ENCODE measurements at regions not wholly inside any gene's neighbourhood (a gene's known extent, or its start where the extent isn't known, plus 50 kb on each side); places are given as distances from the start of the nearest gene placed in this dataset.

DNA sequence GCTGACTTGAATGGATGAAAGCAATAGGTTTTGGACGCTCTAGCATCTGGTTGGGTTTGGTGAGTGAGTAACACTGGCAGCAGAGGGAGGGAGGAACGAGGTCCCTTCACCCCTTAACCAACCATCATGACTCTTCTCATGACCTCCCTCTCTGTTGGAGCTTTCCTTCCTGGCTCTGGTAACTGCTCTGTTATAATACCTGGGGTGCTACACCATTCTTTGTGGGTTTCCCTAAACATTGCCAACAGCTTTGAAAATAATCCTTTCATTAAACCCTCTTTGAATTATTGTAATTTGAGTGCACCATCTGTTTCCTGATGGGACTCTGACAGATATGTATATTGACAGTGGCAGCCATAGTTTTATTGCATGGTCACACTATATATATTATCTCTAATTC is 146.2 kb upstream of the PTPRG start:
- H3K27me3 ChIP-seq: no peaks in the 10 kb centered on the region
- TF ChIP-seq, protein P1, sequence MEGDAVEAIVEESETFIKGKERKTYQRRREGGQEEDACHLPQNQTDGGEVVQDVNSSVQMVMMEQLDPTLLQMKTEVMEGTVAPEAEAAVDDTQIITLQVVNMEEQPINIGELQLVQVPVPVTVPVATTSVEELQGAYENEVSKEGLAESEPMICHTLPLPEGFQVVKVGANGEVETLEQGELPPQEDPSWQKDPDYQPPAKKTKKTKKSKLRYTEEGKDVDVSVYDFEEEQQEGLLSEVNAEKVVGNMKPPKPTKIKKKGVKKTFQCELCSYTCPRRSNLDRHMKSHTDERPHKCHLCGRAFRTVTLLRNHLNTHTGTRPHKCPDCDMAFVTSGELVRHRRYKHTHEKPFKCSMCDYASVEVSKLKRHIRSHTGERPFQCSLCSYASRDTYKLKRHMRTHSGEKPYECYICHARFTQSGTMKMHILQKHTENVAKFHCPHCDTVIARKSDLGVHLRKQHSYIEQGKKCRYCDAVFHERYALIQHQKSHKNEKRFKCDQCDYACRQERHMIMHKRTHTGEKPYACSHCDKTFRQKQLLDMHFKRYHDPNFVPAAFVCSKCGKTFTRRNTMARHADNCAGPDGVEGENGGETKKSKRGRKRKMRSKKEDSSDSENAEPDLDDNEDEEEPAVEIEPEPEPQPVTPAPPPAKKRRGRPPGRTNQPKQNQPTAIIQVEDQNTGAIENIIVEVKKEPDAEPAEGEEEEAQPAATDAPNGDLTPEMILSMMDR (IDR thresholded peaks at IDR 0.05): no peak
- TF ChIP-seq POLR2A (IDR thresholded peaks at IDR 0.05) (no peak), POLR2AphosphoS5 (IDR thresholded peaks at IDR 0.05) (no peak), EP300 (IDR thresholded peaks at IDR 0.05; ENCODE audit: low read depth) (no peak)
- no peak overlapping the region for H3K27ac ChIP-seq
- no peak for DNase-seq
- intact Hi-C loops (cut with DNase I; ENCODE audit: low total_unique reads) (no loop called here), in situ Hi-C loops (cut with MboI; ENCODE audit: low pct_ligation_motif_present in 1 of 4, low pct_unique_long_range_greater_than_20kb in 1 of 4, low sequenced_read_pairs in 3 of 4) (no loop called here)
- 65% methylated on average over 2 of the region's 2 CpGs; no CpG with 5 or more reads in 1 of the 2 donors for WGBS, 2 donors (ENCODE audit: low coverage in 1 of 2)
- no peak overlapping the region for H3K4me3 ChIP-seq
- no peaks in the 10 kb centered on the region for H3K36me3 ChIP-seq
- H3K4me1 ChIP-seq: no peaks in the 10 kb centered on the region
- no peaks in the 10 kb centered on the region for H3K9me3 ChIP-seq

DNA sequence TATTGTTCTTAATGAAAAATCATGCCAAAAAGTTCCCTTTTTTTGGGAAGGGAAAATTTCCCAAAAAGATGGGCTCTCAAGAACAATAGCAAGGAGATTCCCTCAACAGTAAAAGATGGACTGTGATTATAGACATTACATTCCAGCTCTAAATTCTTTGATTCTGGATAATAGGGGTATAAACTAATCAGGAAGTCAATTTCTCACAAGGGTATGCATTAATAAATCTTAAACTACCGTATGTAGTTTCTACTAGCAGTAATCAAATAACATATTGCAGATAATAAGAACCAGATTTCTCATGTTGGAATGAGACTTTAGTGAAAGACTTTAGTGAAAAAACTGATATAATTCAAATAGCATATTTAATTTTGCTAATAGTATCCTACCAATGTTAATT is 144.8 kb upstream of the PTPRG start:
- no peaks in the 10 kb centered on the region for H3K9me3 ChIP-seq
- DNase-seq: no peak
- H3K4me1 ChIP-seq: no peaks in the 10 kb centered on the region
- in situ Hi-C loops (cut with MboI; ENCODE audit: low pct_ligation_motif_present in 1 of 4, low pct_unique_long_range_greater_than_20kb in 1 of 4, low sequenced_read_pairs in 3 of 4): no loop called here
- 74 to 82% methylated on average over 1 of the region's 1 CpG for WGBS, 2 donors (ENCODE audit: low coverage in 1 of 2)
- intact Hi-C loops (cut with DNase I; ENCODE audit: low total_unique reads): no loop called here
- H3K4me3 ChIP-seq: no peak overlapping the region
- no peaks in the 10 kb centered on the region for H3K36me3 ChIP-seq
- TF ChIP-seq POLR2AphosphoS5 (IDR thresholded peaks at IDR 0.05): no peak
- TF ChIP-seq, protein P1 (IDR thresholded peaks at IDR 0.05): no peak
- no peak for TF ChIP-seq POLR2A (IDR thresholded peaks at IDR 0.05)
- TF ChIP-seq EP300 (IDR thresholded peaks at IDR 0.05; ENCODE audit: low read depth): no peak
- H3K27me3 ChIP-seq: no peaks in the 10 kb centered on the region
- H3K27ac ChIP-seq: no peak overlapping the region

DNA sequence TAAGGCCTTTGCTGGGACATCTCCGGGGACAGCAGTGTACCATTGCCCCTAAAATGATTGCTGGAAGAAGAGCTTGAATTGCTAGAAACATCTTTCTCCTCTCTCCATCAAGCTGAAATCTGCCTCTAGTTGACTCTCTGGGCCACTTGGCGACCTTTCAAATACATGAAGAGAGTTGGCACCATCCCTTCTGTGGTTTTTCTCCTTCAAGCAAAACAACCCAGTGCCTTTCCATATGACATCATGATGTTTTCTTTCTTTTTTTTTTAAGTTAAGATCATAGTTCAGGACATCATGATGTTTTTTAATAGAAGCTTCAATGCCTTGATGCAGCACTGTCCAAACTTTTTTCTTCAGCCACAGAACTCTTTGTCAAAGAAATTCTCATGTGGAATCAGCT is 144.0 kb upstream of the PTPRG start:
- Histone ChIP-seq H3K27ac (no peak overlapping the region), H3K9me3 (no peaks in the 10 kb centered on the region), H3K4me3 (no peak overlapping the region), H3K4me1 (no peaks in the 10 kb centered on the region), H3K36me3 (no peaks in the 10 kb centered on the region), H3K27me3 (no peaks in the 10 kb centered on the region)
- DNase-seq: no peak
- intact Hi-C loops (cut with DNase I; ENCODE audit: low total_unique reads) (no loop called here), in situ Hi-C loops (cut with MboI; ENCODE audit: low pct_ligation_motif_present in 1 of 4, low pct_unique_long_range_greater_than_20kb in 1 of 4, low sequenced_read_pairs in 3 of 4) (no loop called here)
- 72 to 77% methylated on average over 2 of the region's 2 CpGs for WGBS, 2 donors (ENCODE audit: low coverage in 1 of 2)
- TF ChIP-seq POLR2AphosphoS5 (IDR thresholded peaks at IDR 0.05): no peak
- TF ChIP-seq POLR2A (IDR thresholded peaks at IDR 0.05): no peak
- TF ChIP-seq, protein P1 (IDR thresholded peaks at IDR 0.05): no peak
- TF ChIP-seq EP300 (IDR thresholded peaks at IDR 0.05; ENCODE audit: low read depth): no peak

DNA sequence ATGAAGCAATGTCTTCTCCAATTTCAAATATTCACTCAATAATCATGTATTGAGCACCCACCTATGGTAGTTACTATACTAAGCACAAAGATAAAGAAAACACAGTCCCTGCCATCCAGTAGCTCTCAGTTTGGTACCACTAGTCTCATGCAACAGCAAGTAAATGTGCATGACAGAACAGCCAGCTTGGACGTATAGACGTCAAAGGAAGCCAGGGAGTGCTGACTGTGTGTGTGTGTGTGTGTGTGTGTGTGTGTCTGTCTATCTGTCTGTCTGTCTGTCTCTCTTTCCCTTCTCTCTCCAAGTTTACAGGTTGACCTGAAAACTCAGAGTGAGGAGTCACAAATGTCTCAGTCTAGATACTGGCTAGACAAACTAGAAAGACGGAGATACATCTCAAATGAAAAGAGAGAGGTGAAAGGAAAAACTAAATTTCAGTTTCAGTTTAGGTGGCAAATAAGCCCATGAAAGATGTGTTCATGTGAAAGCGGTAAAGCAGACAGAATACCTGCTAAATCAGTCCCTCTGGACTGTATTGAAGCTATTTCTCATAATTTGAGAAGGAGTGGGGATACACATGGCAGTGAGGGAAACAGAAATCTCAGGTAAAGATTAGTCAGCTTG is 141.1 kb upstream of the PTPRG start:
- H3K27ac ChIP-seq: no peak overlapping the region
- H3K36me3 ChIP-seq: no peaks in the 10 kb centered on the region
- intact Hi-C loops (cut with DNase I; ENCODE audit: low total_unique reads): no loop called here
- no peak overlapping the region for H3K4me3 ChIP-seq
- in situ Hi-C loops (cut with MboI; ENCODE audit: low pct_ligation_motif_present in 1 of 4, low pct_unique_long_range_greater_than_20kb in 1 of 4, low sequenced_read_pairs in 3 of 4): no loop called here
- H3K27me3 ChIP-seq: no peaks in the 10 kb centered on the region
- no peaks in the 10 kb centered on the region for H3K4me1 ChIP-seq
- TF ChIP-seq POLR2A (IDR thresholded peaks at IDR 0.05): no peak
- TF ChIP-seq, protein P1 (IDR thresholded peaks at IDR 0.05): no peak
- TF ChIP-seq POLR2AphosphoS5 (IDR thresholded peaks at IDR 0.05): no peak
- 59 to 72% methylated on average over 2 to 4 of the region's 4 CpGs for WGBS, 2 donors (ENCODE audit: low coverage in 1 of 2)
- no peaks in the 10 kb centered on the region for H3K9me3 ChIP-seq
- no peak for DNase-seq

All from transverse colon (tissue), 4 donors.